ENCODE measurements at regions not wholly inside any gene's neighbourhood (a gene's known extent, or its start where the extent isn't known, plus 50 kb on each side); places are given as distances from the start of the nearest gene placed in this dataset.

- no peak for DNase-seq (ENCODE audit: low spot score)
These were observed 391.0 kb downstream of the FGF9 start for GRCh38 chr13:22061806-22062391.

- DNase-seq (ENCODE audit: low spot score), result no peak
These were observed 391.8 kb downstream of the FGF9 start for GRCh38 chr13:22062478-22063205.

- DNase-seq (ENCODE audit: low spot score), result no peak
These were observed 392.7 kb downstream of the FGF9 start for GRCh38 chr13:22063416-22064124.

- DNase-seq (ENCODE audit: low spot score), result no peak
These were observed 394.2 kb downstream of the FGF9 start for GRCh38 chr13:22064854-22065620.

- DNase-seq (ENCODE audit: low spot score), result no peak
These were observed 402.8 kb downstream of the FGF9 start for GRCh38 chr13:22073718-22074117.

GRCh38 chr13:22074403-22074802, 403.5 kb downstream of the FGF9 start:
- no peak for DNase-seq (ENCODE audit: low spot score)

GRCh38 chr13:22076658-22077057, 405.8 kb downstream of the FGF9 start:
- no peak for DNase-seq (ENCODE audit: low spot score)

- no peak for DNase-seq (ENCODE audit: low spot score)
These were observed 406.4 kb downstream of the FGF9 start for GRCh38 chr13:22077205-22077683.

- no peak for DNase-seq (ENCODE audit: low spot score)
These were observed 406.9 kb downstream of the FGF9 start for GRCh38 chr13:22077764-22078163.

GRCh38 chr13:22079961-22080360, 409.1 kb downstream of the FGF9 start:
- no peak for DNase-seq (ENCODE audit: low spot score)

- no peak for DNase-seq (ENCODE audit: low spot score)
These were observed 410.0 kb downstream of the FGF9 start for GRCh38 chr13:22080832-22081231.

GRCh38 chr13:22081430-22081829, 410.6 kb downstream of the FGF9 start:
- no peak for DNase-seq (ENCODE audit: low spot score)

- no peak for DNase-seq (ENCODE audit: low spot score)
These were observed 411.2 kb downstream of the FGF9 start for GRCh38 chr13:22082030-22082429.

GRCh38 chr13:22082437-22083100, 411.7 kb downstream of the FGF9 start:
- no peak for DNase-seq (ENCODE audit: low spot score)

- no peak for DNase-seq (ENCODE audit: low spot score)
These were observed 414.1 kb downstream of the FGF9 start for GRCh38 chr13:22085001-22085400.

- DNase-seq (ENCODE audit: low spot score), result no peak
These were observed 415.9 kb downstream of the FGF9 start for GRCh38 chr13:22086597-22087330.

- DNase-seq (ENCODE audit: low spot score), result no peak
These were observed 419.2 kb downstream of the FGF9 start for GRCh38 chr13:22090106-22090505.

- DNase-seq (ENCODE audit: low spot score), result no peak
These were observed 420.5 kb downstream of the FGF9 start for GRCh38 chr13:22091222-22091970.

GRCh38 chr13:22091971-22092300, 421.1 kb downstream of the FGF9 start:
- no peak for DNase-seq (ENCODE audit: low spot score)

- no peak for DNase-seq (ENCODE audit: low spot score)
These were observed 422.1 kb downstream of the FGF9 start for GRCh38 chr13:22092791-22093560.
